OCI-M1 (cell line): ENCODE measurements at regions not wholly inside any gene's neighbourhood (a gene's known extent, or its start where the extent isn't known, plus 50 kb on each side); places are given as distances from the start of the nearest gene placed in this dataset.

Experiments used
- DNase-seq: peaks from one replicate; lab custom pipeline; 2025; lab: John Stamatoyannopoulos, UW

DNA sequence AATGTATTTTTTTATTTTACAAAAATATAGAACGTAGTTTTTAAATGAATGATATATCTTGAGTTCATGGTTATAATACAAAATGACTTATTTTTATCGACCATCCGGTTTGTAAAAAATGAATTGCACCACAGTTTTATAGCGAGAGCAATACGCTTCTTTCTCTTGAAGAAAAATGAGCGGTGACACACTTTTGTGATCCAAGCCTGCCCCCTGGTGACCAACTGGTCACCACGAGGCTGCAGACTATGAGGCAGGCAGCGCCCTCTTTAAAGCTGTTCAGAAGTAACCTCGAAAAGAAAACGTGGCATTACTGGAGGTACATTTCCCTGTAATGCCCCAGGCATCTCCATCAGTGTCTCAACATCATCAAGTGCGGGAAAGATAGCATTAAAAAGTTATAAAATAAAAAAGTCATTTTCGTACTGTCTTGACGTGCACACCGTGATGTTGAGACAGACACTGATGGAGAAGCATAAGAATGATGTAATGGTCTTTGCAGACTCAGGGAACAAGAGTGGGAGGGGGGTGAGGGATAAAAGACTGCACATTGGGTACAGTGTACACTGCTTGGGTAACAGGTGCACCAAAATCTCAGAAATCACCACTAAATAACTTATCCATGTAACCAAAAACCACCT, 734.2 kb upstream of the ADAMTS5 start:
- peak; percentile 90 for DNase-seq

DNA sequence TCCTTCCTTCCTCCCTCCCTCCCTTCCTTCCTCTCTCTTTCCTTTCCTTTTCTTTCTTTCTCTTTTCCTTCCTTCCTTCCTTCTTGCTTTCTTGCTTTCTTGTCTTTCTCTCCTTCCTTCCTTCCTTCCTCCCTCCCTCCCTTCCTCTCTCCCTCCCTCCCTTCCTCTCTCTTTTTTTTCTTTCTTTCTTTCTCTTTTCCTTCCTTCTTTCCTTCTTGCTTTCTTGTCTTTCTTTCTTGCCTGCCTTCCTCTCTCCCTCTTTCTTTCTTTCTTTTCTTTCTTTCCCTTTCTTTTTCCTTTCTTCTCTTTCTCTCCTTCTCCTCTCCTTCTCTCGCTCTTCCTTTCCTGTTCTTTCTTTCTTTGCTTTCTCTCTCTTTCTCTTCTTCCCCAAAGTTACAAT, 728.4 kb upstream of the ADAMTS5 start:
- DNase-seq: no peak

DNA sequence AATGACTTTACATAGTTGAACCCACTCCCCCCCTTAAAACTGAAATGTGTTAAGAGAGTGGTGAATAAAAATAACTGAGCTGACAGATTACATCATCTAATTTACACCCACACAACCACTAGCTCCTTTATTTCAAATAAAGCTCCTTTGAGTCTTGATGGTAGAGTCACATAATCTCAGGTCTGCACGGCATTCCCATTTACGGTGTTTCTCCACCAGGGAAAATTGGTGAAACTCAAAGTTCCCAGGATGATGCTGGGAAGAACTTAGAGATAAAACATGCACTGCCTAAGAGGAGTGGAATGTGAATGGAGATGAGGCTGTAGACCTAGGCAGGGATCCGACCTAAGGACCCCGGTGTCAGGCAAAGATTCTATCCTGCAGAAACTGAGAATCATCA, 727.8 kb upstream of the ADAMTS5 start:
- DNase-seq: no peak

DNA sequence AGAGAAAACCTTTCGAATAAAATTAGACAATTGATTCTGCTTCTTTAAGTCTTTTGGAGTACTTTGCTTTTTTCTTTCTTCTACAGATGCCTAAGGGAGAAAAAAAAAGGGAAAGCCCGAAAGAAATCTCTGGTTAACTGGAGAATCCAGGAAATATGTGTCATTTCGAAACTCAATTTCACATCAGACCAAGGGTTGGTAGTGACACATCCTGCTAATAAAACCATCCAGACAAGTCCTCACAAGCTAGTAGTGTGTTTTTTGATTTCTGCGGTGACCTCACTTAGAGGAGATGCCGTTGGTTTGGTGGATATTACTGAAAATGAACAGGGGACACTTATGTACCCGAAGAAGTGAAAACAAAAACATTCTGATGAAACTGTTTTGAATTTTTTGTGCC, 726.5 kb upstream of the ADAMTS5 start:
- no peak for DNase-seq

DNA sequence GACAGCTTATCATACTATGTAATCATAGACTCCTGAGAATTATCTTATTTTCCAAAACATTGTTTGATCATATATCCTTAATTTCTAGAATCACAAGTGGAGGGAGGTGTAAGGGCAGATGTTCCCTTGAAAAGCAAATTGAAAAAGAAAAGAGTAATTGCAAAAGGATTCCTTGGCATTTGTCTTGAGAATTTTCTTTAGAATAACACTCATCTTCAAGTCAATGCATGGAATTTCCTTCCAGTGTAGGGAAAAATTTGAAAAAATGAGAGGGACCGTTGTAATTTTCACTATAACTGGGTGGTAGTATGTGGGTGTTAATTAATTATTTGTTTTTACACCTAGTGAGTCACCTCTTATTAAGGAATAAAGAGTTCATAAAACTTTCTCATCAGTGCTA, 724.6 kb upstream of the ADAMTS5 start:
- DNase-seq: no peak

DNA sequence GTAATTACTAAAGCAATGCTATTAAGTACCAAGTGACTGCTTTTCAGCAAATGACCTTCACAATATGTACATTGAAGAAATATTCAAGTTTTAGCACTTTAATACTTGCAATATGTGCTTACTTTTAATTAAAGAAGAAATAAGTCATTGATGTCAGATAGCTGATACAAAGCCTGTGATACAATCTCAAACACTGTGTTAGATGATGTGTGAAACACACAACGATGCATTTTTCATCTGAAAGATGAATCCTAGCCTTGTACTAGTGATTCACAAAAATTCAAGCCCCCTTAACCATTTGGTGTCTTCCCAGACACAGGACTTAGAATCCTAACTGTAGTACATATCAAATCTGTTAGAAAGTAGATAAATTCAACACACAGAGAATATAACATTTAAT, 724.1 kb upstream of the ADAMTS5 start:
- DNase-seq: no peak

DNA sequence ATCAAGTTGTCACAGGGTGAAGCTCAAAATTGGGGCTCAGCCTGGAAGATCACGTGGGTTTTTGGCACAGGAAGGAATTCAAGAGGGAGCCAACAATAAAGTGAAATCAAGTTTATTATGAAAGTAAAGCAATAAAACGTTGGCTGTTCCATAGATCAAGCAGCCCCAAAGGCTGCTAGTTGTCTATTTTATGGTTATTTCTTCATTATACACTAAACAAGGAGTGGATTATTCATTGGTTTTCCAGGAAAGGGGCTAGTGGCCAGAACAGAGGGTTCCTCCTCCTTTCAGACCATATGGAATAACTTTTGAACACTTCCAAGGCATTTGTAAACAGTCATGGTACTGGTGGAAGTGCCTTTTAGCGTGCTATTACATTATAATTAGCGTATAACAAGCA, 723.5 kb upstream of the ADAMTS5 start:
- no peak for DNase-seq

DNA sequence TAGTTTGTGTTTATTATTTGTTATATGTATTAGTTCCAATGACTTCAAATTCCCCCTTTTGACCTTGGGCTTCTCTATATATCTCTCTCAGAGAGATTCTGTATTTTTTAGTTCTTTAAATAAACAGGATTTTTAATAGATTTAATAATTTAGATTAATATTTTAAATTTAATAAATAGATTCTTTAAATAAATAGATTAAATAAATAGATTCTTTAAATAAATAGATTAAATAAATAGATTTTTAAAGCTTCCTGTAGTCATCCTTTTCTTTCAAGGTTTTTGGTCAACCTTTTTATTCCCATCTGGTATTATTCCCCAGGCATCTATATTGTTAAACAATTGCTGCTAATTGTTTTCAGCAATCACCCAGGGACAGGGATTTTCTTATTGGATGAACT, 721.9 kb upstream of the ADAMTS5 start:
- no peak for DNase-seq

DNA sequence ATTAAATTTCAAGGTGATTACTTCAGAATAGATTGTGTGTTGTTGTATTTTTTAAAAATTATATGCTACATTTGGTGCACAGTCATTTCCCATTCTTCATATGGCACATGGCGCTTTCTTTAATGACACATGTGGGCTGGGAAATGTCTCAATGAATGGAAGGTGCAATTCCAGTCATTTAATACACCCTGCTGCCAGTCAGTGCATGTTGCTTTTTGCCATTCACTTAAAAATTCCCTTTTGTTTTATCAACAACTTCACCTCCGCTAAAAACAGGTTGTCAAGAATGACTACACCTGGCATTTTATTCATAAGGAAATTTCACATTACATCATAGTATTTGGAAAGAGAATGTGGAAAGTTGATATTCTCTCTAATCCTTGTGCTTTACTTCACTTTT, 716.4 kb upstream of the ADAMTS5 start:
- DNase-seq: no peak

DNA sequence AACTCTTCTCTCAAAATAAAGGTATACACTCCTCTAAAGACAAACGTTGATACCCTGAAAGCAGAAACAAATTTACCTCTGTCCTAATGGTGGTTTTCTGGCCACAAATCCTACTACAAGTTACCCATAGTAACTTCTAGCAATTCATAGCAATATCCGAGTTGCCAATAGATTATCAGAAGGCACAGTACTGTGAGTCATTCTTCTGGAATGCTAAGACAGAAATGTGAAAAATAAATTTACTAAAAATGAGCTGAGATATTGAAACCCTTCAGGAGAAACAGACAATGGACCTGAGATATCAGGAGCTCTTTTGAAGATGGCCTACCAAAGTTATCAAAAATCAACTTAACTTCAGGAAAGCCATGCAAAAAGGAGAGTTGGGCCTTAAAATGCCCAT, 715.0 kb upstream of the ADAMTS5 start:
- DNase-seq: no peak

DNA sequence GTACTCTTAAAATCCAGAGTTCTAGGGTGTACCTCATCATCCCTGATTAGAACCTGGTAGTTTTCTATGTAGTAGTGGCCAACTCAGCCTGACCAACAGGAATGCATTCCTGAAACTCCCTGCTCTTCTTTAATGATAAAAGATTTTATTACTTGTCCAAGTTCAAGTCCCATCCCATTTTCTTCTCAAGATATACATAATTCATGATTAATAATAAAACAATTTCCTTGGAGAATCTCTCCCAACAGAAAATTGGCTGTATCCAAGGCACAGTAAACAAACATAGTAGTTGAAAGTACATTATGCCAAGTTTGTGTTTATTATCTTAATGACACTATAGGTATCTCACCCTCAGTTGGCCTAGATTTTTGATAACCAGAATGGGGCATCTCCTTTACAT, 714.1 kb upstream of the ADAMTS5 start:
- no peak for DNase-seq

DNA sequence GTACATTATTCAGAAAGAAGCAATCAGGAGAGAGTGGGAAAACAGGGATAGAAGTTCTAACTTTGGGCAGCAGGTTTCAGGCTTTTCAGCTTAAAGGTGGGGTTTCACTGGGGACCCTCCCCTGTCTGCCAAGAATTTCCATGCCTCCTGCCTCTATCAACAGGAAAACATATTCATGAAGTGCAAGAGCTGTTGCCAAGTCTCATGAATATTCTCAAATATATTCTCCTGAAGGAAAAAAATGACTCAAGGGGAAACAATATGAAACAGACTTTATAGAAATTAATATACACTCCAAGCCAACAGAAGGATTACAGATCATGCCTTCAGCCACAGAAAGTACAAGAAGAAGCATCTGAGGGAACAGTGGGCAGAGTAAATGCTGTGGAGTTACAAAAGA, 713.3 kb upstream of the ADAMTS5 start:
- no peak for DNase-seq

DNA sequence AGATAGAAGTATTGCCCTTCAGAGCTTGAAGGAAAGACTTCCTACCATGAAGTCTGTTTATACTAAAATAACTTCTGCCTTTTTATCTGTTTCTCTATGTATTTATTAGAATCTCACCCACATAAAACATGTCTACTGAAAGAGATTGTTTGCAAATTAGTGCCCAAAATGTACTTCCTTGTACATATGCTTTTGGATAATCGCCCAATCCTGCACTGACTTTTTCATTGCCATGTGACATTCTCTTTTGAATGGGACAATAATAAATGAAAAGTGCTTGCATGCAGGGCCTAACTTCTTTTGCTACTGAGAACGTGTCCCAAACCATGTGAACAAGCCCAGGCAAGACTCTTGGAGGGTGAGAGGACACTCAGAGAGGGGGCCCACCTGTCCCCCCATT, 711.6 kb upstream of the ADAMTS5 start:
- DNase-seq: no peak

DNA sequence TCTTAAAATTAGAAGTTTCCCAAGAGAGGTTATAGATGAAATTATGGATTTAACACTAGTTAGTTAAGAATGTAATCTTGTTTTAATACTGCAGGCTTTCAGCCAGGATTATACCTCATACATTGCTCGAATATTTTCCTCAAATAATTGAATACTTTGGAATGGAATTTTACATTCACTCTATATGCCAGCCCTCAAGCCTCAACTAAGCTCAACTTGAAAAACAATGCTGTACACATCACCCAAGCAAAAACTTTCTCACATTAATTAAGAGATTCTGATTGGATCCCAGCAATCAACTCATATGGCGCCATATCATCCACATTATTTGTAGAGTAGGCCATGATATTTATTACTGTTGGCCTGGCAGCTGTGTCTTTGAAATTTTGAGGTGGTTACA, 710.7 kb upstream of the ADAMTS5 start:
- no peak for DNase-seq

DNA sequence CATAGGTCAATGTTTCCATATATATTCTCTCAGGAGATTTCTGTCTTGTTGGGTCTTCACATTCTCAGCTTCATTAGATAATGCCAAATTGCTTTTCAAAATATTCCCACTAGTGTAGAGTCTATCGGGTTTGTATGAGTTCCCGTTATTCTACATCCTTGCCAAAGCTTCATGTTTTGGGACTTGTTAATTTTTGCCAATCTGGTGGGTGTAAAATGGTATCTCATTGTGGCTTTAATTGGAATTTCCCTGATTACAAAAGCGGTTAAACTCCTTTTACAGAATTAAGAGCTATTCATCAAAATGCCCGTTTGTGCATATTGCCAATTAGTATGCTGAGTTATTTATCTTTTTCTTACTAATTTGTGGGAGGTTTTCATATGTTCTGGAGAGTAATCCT, 708.4 kb upstream of the ADAMTS5 start:
- no peak for DNase-seq

DNA sequence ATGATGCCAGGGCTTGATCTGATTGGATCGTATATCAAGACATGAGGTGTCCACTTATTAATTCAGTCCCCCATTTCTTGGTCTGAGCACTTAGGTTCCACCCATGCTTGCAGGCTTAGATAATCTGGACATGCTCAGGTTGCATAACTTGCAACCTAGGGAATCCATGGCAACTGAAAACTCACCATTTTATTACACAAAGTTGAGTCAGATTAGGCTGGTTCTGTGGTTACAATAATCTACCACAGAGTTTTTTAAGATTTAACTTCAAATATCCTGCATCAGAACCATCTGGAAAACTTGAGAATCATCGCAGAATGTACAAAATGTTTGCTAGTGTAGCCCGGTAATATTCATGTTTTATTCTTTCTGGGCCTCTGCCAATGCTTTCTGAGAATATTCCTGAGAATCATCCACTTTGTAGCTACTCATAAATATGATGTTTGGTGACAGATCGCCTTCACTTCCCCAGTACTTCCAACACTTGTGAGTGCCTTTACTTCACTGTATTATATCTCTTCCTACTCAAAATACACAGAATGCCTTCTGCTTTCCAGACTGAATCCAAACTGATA, 707.2 kb upstream of the ADAMTS5 start:
- DNase-seq: peak; percentile 64

DNA sequence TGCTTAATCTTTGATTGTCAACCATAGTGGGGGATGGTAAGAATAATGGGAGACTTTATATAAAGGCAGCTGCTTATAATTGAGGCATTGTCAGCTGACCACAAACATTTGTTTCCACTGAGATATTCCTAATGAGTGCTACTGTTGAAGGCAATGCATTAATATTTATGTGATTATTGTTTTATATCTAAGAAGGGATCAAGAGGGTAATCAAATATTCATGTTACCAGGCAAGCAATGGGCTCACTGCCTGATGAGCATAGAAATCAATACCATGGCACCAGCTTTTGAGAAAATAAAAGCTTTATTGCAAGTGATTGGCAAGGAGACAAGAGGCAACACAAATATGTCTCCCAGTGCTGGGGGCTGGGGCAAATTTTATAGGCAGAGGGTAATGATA, 706.7 kb upstream of the ADAMTS5 start:
- DNase-seq: no peak

DNA sequence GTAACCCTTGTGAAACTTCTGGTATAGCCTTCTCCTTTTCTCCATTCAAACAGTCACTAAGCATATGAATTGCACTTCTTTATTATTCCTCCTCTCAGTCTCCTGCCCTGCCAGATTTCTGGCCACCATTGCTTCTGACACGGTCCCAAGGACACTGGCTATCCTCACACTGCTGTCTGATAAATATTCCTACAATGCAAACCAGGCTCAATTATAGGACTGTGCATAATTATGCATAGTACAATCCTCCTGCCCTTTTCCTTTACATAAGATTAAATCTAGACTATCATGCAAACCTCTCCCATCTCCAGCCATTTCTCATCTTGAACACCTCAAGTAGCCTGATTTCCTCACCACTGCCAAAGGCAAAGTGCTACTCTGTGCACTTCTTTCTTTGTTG, 704.3 kb upstream of the ADAMTS5 start:
- DNase-seq: no peak

DNA sequence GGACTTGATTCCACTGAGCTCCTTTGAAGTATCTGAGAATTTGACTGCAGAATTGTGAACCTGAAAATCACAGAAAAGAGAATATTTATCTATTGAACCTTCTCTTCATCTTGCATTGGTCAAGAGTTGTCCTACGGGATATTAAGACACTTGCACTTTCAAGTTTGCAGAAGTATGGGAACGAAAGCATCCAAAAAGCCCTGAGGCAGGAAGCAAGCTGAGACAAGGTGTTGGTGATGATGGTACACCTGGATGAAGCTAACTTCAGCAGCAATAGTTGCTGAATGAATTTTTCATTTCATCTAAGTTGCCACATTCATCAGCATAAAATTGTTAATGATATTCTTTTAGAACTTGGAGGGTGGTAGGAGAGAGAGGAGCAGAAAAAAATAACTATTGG, 686.6 kb upstream of the ADAMTS5 start:
- DNase-seq: no peak

DNA sequence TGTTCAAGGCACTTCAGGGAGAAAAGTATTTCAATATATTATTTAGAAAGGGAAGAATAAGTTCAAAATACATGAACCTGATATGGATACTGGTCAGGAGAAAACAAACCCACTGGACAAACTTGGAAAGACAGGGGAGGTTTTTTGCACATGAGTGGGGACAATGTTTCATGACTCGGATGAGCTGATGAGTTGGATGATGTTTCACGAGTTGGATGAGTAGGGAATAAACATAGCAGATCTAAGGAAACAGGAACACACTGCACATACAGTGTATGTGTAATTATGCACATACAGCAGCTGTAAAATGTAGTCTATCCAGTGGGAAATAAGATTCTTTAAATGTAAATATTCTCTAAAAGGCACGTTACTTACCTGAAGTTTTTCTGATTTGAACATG, 682.9 kb upstream of the ADAMTS5 start:
- no peak for DNase-seq

DNA sequence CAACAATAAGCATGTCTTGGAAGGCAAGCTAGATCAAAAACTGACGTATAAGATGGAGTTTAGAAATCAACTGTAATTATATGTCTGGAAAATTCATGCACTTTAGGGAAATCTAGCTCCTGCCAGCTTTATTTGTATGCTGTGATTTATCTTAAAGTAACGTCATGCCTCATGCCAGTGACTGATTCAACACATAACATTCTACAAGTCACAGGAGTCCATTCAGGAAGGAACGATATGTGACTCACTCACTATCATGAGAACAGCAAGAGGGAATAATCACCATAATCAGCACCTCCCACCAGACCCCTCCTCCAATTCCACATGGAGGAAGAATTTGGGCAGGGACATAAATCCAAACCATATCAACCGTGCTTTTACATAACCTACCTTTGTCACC, 682.4 kb upstream of the ADAMTS5 start:
- no peak for DNase-seq

DNA sequence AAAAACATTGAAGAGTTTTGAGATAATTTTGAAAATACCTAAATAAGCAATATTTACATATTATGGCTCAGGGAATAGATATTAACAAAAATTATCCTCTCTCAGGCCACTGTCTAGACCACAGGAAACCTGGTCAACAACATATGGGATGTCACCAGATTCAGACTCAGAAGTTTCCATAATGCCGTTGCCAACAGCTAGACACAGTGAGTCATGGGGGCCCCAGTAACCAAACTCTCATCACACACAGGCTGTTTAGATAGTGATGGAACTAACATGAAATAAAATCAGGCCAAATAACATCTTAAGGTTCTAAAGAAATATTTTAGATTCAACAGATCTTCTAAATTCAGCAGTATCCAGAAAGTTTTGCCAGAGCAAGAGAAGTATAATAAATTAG, 681.7 kb upstream of the ADAMTS5 start:
- no peak for DNase-seq

DNA sequence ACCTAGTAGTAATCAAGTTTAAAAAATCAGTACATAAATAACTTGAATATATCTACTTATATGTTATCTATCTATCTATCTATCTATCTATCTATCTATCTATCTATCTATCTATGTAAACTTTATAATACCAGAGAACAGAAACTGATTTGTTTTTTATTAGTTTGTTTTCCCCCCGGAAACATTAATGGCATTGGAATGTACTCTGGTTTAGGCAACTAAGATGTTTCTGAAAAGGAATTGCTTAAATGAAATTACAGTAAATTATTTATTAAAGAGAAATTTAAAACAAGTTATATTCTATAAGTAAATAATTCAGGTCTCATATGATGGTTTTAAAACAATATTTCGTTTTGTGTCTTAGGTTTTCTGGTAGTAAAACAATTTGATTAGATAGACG, 681.0 kb upstream of the ADAMTS5 start:
- no peak for DNase-seq

DNA sequence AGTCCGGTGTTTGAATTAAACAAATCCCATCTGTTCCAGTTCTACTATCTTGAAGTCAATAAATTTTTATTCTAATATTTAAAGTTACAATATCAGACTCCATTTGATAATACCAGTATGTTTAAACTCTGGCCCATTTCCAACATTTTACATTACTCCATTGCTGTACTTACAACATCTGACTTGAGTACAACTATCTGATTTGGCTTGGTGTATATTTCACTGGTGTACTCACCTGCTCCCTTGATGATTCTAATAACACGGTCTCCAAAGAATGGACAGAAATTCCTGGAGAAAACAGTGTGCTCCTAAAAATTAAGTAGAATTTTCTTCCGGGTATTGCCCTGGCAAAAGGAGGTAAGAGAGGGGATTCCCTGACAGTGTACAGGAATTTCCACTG, 680.5 kb upstream of the ADAMTS5 start:
- no peak for DNase-seq

DNA sequence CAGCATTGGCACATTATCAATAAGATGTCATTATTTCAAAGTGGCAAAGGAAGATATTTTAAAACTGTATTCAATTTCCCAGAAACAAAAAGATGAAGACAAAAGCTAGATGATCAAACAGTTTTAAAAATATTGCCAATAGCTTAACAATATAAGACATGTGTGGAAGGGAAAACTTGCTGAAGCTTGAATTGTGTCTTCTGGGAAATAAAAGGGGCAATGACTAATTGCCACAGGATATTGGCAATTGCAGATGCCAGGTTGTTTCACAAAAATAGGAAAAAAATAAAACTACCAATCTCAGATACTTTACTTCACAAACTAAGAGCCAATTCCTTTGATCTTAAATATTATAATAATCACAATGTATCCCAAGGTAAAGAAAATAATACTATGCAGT, 679.8 kb upstream of the ADAMTS5 start:
- DNase-seq: no peak
